ENCODE measurements at regions not wholly inside any gene's neighbourhood (a gene's known extent, or its start where the extent isn't known, plus 50 kb on each side); places are given as distances from the start of the nearest gene placed in this dataset.
"Not testable (repeated sequence)": the region's sequence is repeated elsewhere in the genome, so short reads cannot be mapped to it uniquely, and the experiment has no call there.

- not testable (repeated sequence) for DNase-seq
These were observed 180.8 kb upstream of the OTX2 start for GRCh38 chr14:56990991-56991627.

- no peak for DNase-seq
These were observed 179.1 kb upstream of the OTX2 start for GRCh38 chr14:56989359-56989758.

GRCh38 chr14:56979936-56980335 lies 169.7 kb upstream of the OTX2 start:
- DNase-seq, result no peak

DNA sequence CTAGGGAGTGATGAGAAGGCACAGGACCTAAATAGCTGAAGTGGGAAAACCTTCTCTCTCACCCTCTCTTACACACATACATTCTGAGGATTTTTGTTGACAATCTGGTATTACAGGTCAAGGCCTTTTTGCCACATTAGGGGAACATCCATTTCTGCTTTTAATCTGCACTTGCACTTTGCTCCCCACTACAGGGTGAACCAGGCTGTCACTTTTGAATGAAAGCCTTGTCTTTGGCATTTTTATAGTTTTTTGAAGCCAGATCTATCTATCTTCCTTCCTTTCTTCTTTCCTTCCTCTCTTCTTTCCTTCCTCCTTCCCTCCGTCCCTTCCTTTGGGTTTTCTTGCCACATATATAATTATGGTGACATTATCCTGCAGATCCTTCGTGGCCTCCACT lies 165.9 kb upstream of the OTX2 start:
- DNase-seq, result no peak

DNA sequence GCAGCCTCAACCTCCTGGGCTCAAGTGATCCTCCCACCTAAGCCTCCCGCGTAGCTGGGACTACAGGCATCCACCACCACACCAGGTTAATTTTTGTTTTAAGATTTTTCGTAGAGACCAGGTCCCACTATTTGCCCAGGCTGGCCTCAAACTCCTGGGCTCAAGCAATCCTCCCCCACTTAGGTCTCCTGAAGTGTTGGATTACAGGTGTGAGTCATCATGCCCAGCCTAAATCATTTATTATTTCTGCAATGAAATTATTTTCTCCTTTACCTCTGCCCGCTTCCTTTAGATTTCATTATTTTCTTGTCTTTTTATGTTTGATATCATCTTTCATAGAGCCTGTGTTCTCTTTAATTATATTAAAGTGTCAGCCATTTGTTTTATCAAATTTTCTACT lies 165.2 kb upstream of the OTX2 start:
- no peak for DNase-seq

DNA sequence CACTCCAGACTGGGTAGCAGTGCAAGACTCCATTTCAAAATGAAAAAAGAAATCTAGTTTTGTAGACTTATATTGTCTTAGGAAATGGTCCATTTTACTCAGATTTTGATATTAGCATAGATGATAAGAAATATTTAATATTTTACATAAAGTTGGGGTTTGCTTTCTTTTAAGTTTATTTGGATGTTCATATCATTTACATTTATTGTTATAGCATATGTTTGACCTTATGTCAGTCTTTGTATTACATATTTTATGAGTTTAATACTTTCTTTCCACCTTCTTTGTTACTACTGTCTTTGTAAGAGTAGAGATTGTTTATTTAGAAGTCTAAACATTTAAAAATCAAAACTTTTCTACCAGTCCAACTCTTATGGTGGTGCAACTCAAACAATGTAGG lies 162.7 kb upstream of the OTX2 start:
- no peak for DNase-seq

DNA sequence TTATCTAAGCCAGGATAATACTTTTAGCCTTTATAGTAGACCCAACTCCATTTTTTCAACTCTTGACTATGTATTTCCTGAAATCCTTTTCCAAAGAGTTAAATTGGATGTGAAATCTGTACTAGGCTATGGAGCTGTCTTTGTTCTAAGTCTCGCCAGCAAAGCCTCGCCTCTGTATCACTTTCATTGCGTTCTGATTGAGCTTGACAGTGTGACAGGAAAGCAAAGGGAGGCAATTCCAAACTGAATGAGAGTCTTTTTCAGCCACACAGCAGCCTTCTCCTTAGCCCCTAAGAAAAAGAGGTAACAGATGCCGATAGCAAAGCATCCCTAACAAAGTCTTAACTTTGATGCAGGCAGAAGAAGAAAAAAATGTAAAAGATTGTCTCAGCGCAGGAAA lies 154.6 kb upstream of the OTX2 start:
- no peak for DNase-seq

GRCh38 chr14:56963381-56963780 lies 153.1 kb upstream of the OTX2 start:
- no peak for DNase-seq

DNA sequence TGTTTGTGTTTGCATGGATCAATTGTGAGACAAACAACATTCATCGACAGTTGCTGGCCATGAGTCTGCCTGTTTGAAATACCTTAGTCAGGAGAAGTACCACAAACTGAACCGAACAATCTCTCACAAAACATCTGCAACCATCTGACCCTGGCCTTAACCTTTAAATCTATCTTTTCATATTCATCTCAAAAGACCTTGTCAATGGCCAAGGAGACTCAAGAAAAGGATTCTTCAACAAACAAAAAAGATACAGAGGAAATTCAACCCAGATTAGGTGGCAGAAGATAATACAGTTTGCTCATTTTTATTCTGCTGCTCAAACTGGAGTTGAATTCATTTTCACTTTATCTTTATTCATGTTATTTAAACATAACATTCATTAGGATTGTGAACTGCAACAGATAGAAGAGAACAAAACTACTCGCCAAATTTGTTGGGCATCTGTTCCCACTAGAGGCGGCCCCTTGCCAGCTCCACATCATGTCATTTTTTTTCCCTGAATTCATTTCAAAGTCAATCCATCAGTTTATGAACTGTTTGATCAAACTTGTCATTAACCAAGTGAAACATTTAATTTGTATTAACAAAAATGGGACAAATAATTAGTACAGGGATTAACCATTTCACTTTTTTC lies 152.3 kb upstream of the OTX2 start:
- DNase-seq, result no peak

GRCh38 chr14:56959869-56960268 lies 149.6 kb upstream of the OTX2 start:
- no peak for DNase-seq

- DNase-seq, result no peak
These were observed 148.8 kb upstream of the OTX2 start for GRCh38 chr14:56959121-56959520.

GRCh38 chr14:56956182-56956581 lies 145.9 kb upstream of the OTX2 start:
- DNase-seq, result no peak

DNA sequence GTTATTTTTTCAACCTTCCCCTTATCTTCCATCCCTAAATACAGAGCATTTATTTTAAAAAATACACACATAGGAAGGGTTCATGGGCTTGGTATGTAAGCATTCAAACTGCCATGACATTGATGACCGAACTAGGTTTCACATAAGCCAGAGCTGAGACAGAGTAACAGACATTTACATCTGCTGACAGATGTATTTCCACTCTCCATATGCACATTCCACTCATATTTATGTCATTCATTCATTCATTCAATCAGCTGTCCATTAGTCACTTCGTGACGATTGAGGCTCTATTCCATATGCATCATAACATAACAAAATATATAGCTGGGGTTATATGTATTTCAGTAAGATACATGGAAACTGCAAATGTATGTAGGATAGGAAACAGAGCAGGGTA lies 145.5 kb upstream of the OTX2 start:
- no peak for DNase-seq

GRCh38 chr14:56953884-56954283 lies 143.6 kb upstream of the OTX2 start:
- DNase-seq, result no peak

DNA sequence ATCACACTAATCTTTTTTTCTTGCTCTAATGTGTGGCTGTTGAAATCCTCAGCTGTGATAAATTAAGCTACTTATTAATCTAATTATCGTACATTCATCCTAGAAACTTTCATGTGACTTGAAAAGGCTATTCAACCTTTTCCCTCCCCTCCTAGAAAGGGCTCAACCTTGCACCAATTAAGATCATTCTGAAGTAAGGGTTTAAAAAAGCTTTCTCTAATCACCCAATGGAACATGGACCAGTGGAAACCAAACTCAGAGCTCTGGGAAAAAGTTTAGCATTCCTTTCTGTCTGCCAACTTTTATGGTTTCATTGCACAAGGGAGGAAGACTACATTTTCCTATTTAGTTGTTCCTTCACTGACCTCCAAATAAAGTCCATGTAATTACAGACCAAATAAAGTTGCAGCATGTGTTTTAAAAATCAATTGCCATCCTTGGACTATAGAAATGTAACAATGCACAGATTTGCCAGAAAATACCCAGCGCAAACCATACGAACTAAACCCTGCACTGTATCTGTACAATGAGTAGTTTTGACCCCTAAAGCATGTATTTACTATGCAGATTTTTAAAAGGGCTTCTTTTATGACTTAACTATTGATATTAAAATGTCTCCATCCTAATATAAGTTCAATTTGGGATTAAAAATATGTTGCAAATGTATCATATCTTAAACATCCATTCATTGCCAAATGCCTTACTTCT lies 142.6 kb upstream of the OTX2 start:
- DNase-seq, result no peak

GRCh38 chr14:56949828-56950227 lies 139.5 kb upstream of the OTX2 start:
- DNase-seq, result no peak

GRCh38 chr14:56945291-56945690 lies 135.0 kb upstream of the OTX2 start:
- no peak for DNase-seq

- no peak for DNase-seq
These were observed 134.1 kb upstream of the OTX2 start for GRCh38 chr14:56944397-56944796.

- no peak for DNase-seq
These were observed 123.2 kb upstream of the OTX2 start for GRCh38 chr14:56933446-56933845.

DNA sequence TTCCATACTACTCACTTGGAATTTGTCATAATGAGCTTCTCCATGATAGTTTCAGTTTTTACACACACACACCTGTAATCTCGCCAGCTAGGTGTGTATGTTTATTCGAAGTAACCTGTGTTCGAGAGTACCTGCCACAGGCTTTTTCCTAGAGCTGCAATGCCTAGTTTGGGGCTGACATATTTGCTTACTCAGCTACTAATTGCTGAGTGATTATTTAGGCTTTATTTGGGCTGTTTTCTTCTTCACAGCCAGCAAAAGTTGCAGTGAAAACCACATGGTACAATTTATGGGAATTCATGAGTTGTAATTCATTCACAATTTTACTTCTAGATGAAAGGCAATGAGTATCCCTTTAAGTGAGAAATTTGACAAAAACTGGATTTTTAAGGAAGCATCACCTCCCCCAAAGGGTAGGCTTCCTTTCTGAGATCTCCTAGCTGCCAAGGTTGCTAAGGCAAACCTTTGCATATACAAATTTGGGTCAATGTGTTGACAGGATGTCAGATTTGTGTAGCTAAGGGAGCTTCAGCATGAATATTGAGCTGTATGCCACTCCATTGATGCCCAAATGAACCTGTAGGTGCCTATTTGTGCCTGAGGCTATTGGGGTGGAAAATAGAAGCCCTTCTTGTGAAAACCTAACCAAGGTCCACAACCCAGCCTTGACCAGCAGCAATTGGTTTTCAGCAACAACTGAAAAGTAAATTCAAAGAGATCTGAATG lies 108.7 kb upstream of the OTX2 start:
- no peak for DNase-seq

DNA sequence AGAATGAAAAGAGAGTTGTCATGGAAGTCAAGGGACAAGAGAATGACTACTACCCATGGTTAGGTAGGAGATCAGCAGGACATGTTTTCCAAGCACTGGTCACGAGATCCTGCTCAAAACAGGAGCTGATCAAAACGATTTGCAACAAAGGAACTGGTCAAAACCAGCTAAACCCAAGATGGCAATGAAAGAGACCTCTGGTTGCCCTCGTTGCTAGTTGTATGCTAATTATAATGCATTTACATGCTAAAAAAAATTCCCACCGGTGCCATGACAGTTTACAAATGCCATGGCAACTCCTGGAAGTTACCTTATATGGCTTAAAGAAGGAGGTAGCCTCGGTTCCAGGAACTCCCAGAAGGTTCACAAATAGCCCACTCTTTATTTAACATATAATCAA lies 95.0 kb upstream of the OTX2 start:
- no peak for DNase-seq

- no peak for DNase-seq
These were observed 93.2 kb upstream of the OTX2 start for GRCh38 chr14:56903304-56903969.

GRCh38 chr14:56902385-56902784 lies 92.1 kb upstream of the OTX2 start:
- no peak for DNase-seq

All from NCI-H1048 (cell line).